Neural cell (in vitro differentiated cells): ENCODE measurements at regions not wholly inside any gene's neighbourhood (a gene's known extent, or its start where the extent isn't known, plus 50 kb on each side); places are given as distances from the start of the nearest gene placed in this dataset.

Experiments
- H2AFZ ChIP-seq: fragments of 200-600, 300-800 bp; sonication (generic), shearing (Covaris generic); 2 replicates; pipeline ENCODE4 v1.6.0; 2014; ENCODE audit warnings: low read depth, mild to moderate bottlenecking, antibody characterized with exemption, low read length, moderate library complexity
- H3F3A ChIP-seq: fragments of 200-600 bp; shearing (Covaris generic); 2 replicates; pipeline ENCODE4 v1.6.1; 2016; ENCODE audit warnings: mild to moderate bottlenecking, moderate library complexity, mixed read lengths, antibody characterized with exemption, low read length; ENCODE audit not compliant: insufficient read depth, poor library complexity, severe bottlenecking
- H3K27ac ChIP-seq: fragments of 200-600, 300-800 bp; sonication (generic), shearing (Covaris generic); 2 replicates; pipeline ENCODE4 v1.5.1; 2014; ENCODE audit warnings: mild to moderate bottlenecking, low read length, moderate library complexity
- H3K27me3 ChIP-seq: fragments of 300-800, 200-600 bp; sonication (generic), shearing (Covaris generic); 2 replicates; pipeline ENCODE4 v1.6.0; 2014; ENCODE audit warnings: mild to moderate bottlenecking, low read depth, low read length, moderate library complexity; ENCODE audit not compliant: insufficient read depth
- H3K36me3 ChIP-seq: fragments of 300-800, 200-600 bp; sonication (generic), shearing (Covaris generic); 2 replicates; pipeline ENCODE4 v1.5.1; 2014; ENCODE audit warnings: mild to moderate bottlenecking, antibody characterized with exemption, low read length, moderate library complexity; ENCODE audit not compliant: insufficient read depth
- H3K4me2 ChIP-seq: fragments of 300-800, 200-600 bp; sonication (generic), shearing (Covaris generic); 2 replicates; pipeline ENCODE4 v1.6.0; 2014; ENCODE audit warnings: mild to moderate bottlenecking, low read length
- H3K4me3 ChIP-seq: fragments of 300-800, 200-600 bp; sonication (generic), shearing (Covaris generic); 2 replicates; pipeline ENCODE4 v1.5.1; 2014; ENCODE audit warnings: mild to moderate bottlenecking, low read length, moderate library complexity
- H3K79me2 ChIP-seq: fragments of 200-600 bp; shearing (Covaris generic); replicated peaks from 2 replicates; pipeline ENCODE4 v1.6.0; 2014; ENCODE audit warnings: mild to moderate bottlenecking, low read length, moderate library complexity; ENCODE audit not compliant: insufficient read depth
- H3K9ac ChIP-seq: fragments of 300-800, 200-600 bp; sonication (generic), shearing (Covaris generic); 2 replicates; pipeline ENCODE4 v1.6.1; 2016; ENCODE audit warnings: mild to moderate bottlenecking, low read length, mixed read lengths
- H3K9me2 ChIP-seq: fragments of 200-600 bp; shearing (Covaris generic); 2 replicates; pipeline ENCODE4 v1.6.1; 2016; ENCODE audit warnings: mild to moderate bottlenecking, low read length, mixed read lengths; ENCODE audit not compliant: insufficient read depth
- H3K9me3 ChIP-seq: fragments of 200-600, 300-800 bp; sonication (generic), shearing (Covaris generic); 2 replicates; pipeline ENCODE4 v1.6.1; 2016; ENCODE audit warnings: mild to moderate bottlenecking, mixed run types, low read length, moderate library complexity, mixed read lengths
- H4K20me1 ChIP-seq: fragments of 200-600 bp; shearing (Covaris generic); 2 replicates; pipeline ENCODE4 v1.6.1; 2016; ENCODE audit warnings: mild to moderate bottlenecking, mixed run types; ENCODE audit not compliant: insufficient read depth
- EP300 ChIP-seq: fragments of 450-650 bp; conservative IDR thresholded peaks from 2 replicates; pipeline ENCODE4 v1.6.1; 2014; ENCODE audit warnings: antibody characterized with exemption, mild to moderate bottlenecking, moderate library complexity; ENCODE audit not compliant: poor library complexity, severe bottlenecking
- EZH2 ChIP-seq: fragments of 200-600, 300-800 bp; shearing (Covaris generic), sonication (generic); IDR thresholded peaks from 2 replicates; pipeline ENCODE4 v1.6.1; 2014; ENCODE audit warnings: antibody characterized with exemption, low read length, borderline replicate concordance, mild to moderate bottlenecking; ENCODE audit not compliant: insufficient read depth, poor library complexity, severe bottlenecking
- MXI1 ChIP-seq: fragments of 450-650 bp; conservative IDR thresholded peaks from 2 replicates; pipeline ENCODE4 v1.6.1; 2014; ENCODE audit warnings: antibody characterized with exemption, mild to moderate bottlenecking; ENCODE audit not compliant: poor library complexity, severe bottlenecking
- POLR2AphosphoS5 ChIP-seq: IDR thresholded peaks from 2 replicates; pipeline ENCODE4 v1.6.1; 2012
- RAD21 ChIP-seq: fragments of 450-650 bp; conservative IDR thresholded peaks from 2 replicates; pipeline ENCODE4 v1.6.1; 2014; ENCODE audit warnings: antibody characterized with exemption, mild to moderate bottlenecking, moderate library complexity
- SMC3 ChIP-seq: fragments of 450-650 bp; conservative IDR thresholded peaks from 2 replicates; pipeline ENCODE4 v1.6.1; 2014; ENCODE audit warnings: antibody characterized with exemption, mild to moderate bottlenecking, moderate library complexity; ENCODE audit not compliant: poor library complexity
- TAF1 ChIP-seq: IDR thresholded peaks from 2 replicates; pipeline ENCODE4 v1.6.1; 2012; ENCODE audit warnings: low read depth
- TF ChIP-seq, protein P1 (sequence below): IDR thresholded peaks from 2 replicates; pipeline ENCODE4 v1.6.1; 2012; ENCODE audit warnings: borderline replicate concordance
- TF ChIP-seq, protein P2 (sequence below): fragments of 450-650 bp; IDR thresholded peaks from 2 replicates; pipeline ENCODE4 v1.5.1; 2014; ENCODE audit warnings: antibody characterized with exemption, mild to moderate bottlenecking, moderate library complexity; ENCODE audit not compliant: poor library complexity, severe bottlenecking

DNA sequence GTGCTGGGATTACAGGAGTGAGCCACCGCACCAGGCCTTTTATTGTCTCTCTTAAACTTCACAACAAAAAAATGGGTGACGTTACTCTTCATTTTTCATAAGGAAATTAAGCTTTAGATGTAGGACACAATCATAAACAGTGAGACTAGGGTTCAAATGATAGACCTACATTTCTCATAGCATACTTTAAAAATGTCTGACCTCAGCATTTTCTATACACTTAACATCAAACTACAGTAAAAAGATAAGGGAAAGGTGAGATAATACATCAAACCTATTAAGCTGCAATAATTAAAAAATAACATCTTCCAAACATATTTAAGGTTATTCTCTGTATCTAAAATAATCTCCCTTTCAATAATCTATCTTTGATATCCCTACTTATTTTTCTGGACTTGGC is 914.2 kb downstream of the FAM181B start:
- H3K9ac ChIP-seq, result no peak overlapping the region
- no peak overlapping the region for H3K4me3 ChIP-seq
- no peak overlapping the region for H3K27ac ChIP-seq
- TF ChIP-seq EP300, result no peak
- TF ChIP-seq RAD21, result no peak
- TF ChIP-seq TAF1, result no peak
- no peak for TF ChIP-seq MXI1
- no peak for TF ChIP-seq SMC3
- TF ChIP-seq POLR2AphosphoS5, result no peak
- TF ChIP-seq, protein P1, sequence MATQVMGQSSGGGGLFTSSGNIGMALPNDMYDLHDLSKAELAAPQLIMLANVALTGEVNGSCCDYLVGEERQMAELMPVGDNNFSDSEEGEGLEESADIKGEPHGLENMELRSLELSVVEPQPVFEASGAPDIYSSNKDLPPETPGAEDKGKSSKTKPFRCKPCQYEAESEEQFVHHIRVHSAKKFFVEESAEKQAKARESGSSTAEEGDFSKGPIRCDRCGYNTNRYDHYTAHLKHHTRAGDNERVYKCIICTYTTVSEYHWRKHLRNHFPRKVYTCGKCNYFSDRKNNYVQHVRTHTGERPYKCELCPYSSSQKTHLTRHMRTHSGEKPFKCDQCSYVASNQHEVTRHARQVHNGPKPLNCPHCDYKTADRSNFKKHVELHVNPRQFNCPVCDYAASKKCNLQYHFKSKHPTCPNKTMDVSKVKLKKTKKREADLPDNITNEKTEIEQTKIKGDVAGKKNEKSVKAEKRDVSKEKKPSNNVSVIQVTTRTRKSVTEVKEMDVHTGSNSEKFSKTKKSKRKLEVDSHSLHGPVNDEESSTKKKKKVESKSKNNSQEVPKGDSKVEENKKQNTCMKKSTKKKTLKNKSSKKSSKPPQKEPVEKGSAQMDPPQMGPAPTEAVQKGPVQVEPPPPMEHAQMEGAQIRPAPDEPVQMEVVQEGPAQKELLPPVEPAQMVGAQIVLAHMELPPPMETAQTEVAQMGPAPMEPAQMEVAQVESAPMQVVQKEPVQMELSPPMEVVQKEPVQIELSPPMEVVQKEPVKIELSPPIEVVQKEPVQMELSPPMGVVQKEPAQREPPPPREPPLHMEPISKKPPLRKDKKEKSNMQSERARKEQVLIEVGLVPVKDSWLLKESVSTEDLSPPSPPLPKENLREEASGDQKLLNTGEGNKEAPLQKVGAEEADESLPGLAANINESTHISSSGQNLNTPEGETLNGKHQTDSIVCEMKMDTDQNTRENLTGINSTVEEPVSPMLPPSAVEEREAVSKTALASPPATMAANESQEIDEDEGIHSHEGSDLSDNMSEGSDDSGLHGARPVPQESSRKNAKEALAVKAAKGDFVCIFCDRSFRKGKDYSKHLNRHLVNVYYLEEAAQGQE, result no peak
- TF ChIP-seq EZH2, result no peak
- TF ChIP-seq, protein P2, sequence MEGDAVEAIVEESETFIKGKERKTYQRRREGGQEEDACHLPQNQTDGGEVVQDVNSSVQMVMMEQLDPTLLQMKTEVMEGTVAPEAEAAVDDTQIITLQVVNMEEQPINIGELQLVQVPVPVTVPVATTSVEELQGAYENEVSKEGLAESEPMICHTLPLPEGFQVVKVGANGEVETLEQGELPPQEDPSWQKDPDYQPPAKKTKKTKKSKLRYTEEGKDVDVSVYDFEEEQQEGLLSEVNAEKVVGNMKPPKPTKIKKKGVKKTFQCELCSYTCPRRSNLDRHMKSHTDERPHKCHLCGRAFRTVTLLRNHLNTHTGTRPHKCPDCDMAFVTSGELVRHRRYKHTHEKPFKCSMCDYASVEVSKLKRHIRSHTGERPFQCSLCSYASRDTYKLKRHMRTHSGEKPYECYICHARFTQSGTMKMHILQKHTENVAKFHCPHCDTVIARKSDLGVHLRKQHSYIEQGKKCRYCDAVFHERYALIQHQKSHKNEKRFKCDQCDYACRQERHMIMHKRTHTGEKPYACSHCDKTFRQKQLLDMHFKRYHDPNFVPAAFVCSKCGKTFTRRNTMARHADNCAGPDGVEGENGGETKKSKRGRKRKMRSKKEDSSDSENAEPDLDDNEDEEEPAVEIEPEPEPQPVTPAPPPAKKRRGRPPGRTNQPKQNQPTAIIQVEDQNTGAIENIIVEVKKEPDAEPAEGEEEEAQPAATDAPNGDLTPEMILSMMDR, result no peak
- H3K4me2 ChIP-seq, result no peak overlapping the region
- no peaks in the 10 kb centered on the region for H4K20me1 ChIP-seq
- no peaks in the 10 kb centered on the region for H3K9me2 ChIP-seq
- H2AFZ ChIP-seq, result no peak overlapping the region
- no peaks in the 10 kb centered on the region for H3K27me3 ChIP-seq
- H3F3A ChIP-seq, result no peaks in the 10 kb centered on the region
- H3K9me3 ChIP-seq, result no peaks in the 10 kb centered on the region
- H3K36me3 ChIP-seq, result no peaks in the 10 kb centered on the region
- H3K79me2 ChIP-seq, result no peaks in the 10 kb centered on the region

DNA sequence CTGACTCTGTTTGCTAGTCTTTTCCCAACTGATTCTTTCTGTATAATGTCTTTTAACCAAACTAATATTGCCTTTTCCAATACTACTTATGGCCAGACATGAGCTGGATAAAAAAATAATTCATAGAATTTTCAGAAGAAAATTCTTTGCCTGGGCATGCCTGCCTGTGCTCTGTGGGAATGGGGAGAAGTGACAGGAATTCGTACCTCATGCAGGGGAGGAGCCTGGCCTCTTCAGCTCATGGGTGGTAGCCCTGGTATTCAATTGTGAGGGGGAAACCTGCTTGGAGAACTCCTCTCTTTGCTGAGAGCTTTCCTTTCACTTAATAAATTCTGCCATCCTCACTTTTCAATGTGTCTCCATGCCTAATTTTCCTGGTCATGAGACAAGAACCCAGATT is 928.8 kb downstream of the FAM181B start:
- H4K20me1 ChIP-seq, result no peaks in the 10 kb centered on the region
- H3K9me3 ChIP-seq, result no peaks in the 10 kb centered on the region
- H3F3A ChIP-seq, result no peaks in the 10 kb centered on the region
- no peaks in the 10 kb centered on the region for H3K9me2 ChIP-seq
- no peak overlapping the region for H3K27ac ChIP-seq
- TF ChIP-seq RAD21 (no peak), EZH2 (no peak), EP300 (no peak), MXI1 (no peak), POLR2AphosphoS5 (no peak)
- TF ChIP-seq, protein P2, result no peak
- TF ChIP-seq, protein P1, result no peak
- H2AFZ ChIP-seq, result no peak overlapping the region
- H3K4me3 ChIP-seq, result no peak overlapping the region
- no peaks in the 10 kb centered on the region for H3K79me2 ChIP-seq
- H3K9ac ChIP-seq, result no peak overlapping the region
- no peaks in the 10 kb centered on the region for H3K36me3 ChIP-seq
- no peak overlapping the region for H3K4me2 ChIP-seq
- H3K27me3 ChIP-seq, result no peaks in the 10 kb centered on the region
